PC-9 (cell line): ENCODE measurements at regions not wholly inside any gene's neighbourhood (a gene's known extent, or its start where the extent isn't known, plus 50 kb on each side); places are given as distances from the start of the nearest gene placed in this dataset.

Source experiments
- EZH2 ChIP-seq: fragments of 200-600 bp; sonication (generic); IDR thresholded peaks from 2 replicates; pipeline ENCODE4 v1.8.0; 2017; ENCODE audit warnings: antibody characterized with exemption, low read depth
- TF ChIP-seq, protein P1 (sequence below): fragments of 200-600 bp; sonication (generic); conservative IDR thresholded peaks from 2 replicates; pipeline ENCODE4 v1.6.1; 2017; ENCODE audit warnings: mixed run types, antibody characterized with exemption, mild to moderate bottlenecking, moderate library complexity

- TF ChIP-seq, protein P1, sequence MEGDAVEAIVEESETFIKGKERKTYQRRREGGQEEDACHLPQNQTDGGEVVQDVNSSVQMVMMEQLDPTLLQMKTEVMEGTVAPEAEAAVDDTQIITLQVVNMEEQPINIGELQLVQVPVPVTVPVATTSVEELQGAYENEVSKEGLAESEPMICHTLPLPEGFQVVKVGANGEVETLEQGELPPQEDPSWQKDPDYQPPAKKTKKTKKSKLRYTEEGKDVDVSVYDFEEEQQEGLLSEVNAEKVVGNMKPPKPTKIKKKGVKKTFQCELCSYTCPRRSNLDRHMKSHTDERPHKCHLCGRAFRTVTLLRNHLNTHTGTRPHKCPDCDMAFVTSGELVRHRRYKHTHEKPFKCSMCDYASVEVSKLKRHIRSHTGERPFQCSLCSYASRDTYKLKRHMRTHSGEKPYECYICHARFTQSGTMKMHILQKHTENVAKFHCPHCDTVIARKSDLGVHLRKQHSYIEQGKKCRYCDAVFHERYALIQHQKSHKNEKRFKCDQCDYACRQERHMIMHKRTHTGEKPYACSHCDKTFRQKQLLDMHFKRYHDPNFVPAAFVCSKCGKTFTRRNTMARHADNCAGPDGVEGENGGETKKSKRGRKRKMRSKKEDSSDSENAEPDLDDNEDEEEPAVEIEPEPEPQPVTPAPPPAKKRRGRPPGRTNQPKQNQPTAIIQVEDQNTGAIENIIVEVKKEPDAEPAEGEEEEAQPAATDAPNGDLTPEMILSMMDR: no peak
- no peak for TF ChIP-seq EZH2
Measured at GRCh38 chr14:27958757-27959156, 807.8 kb upstream of the FOXG1 start.
